ENCODE measurements at regions not wholly inside any gene's neighbourhood (a gene's known extent, or its start where the extent isn't known, plus 50 kb on each side); places are given as distances from the start of the nearest gene placed in this dataset.

- no peak for DNase-seq (ENCODE audit: low spot score)
Measured at GRCh38 chr2:147648471-147648870, 196.4 kb upstream of the ACVR2A start.

DNA sequence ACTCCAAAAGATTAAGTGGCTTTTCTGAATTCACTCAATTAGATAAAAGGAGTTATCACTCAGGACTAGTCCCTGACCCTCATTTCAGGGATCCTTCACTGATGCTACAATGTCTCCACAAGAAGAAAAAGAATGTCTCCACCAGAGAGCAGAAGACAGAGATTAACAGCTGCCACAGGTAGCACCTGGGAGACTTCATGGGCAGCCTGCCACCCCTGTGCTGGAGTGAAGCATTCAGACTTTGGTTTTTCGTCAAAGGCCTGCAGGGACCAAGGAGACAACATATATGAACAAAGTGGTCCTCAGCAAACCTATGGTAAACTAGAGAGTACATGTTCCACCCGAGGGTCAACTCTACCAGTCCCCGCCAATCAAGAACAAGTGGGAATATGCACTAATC lies 197.0 kb upstream of the ACVR2A start:
- DNase-seq (ENCODE audit: low spot score), result no peak

GRCh38 chr2:147646818-147647468 lies 197.9 kb upstream of the ACVR2A start:
- no peak for DNase-seq (ENCODE audit: low spot score)

DNA sequence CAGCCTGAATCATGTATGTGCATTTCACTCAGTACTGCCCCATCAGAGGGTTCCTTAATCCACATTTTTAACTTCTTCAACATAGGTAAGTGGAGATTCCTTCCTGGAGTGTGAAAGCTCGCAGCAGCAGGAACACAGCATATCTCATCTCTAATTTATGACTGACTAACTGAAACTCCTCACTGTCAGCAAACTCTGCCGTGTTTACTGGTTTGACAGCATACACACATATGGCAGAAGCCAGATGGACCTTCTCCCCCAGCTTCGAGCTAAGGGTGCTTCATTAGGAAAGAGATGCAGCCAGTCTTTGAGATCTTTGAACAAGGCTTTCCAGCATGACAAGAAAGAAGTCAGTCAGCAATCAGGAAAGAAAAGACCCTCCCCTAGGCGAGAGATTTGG lies 200.3 kb upstream of the ACVR2A start:
- DNase-seq (ENCODE audit: low spot score), result no peak

GRCh38 chr2:147642765-147643164 lies 202.1 kb upstream of the ACVR2A start:
- no peak for DNase-seq (ENCODE audit: low spot score)

- no peak for DNase-seq (ENCODE audit: low spot score)
Measured at GRCh38 chr2:147641651-147642050, 203.2 kb upstream of the ACVR2A start.

DNA sequence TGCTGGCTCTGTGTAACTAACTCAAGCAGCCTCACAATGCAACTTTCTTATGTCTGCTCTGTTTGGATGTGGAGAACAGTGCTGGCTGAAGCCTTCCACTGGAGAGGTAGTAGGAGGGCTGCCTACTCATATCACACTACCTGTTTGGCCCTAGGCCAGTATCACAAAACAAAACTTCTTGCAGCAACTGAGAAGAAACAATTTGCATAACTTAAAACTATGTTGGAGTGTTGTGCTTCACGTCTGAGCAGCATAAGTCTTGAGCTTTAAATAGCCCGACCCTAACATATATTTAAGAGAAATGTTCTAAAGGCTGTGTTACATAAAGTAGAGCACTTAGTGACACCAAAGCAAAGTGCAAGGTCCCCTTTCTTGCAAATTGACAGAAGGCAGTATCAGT lies 204.9 kb upstream of the ACVR2A start:
- DNase-seq (ENCODE audit: low spot score), result peak; percentile 18

DNA sequence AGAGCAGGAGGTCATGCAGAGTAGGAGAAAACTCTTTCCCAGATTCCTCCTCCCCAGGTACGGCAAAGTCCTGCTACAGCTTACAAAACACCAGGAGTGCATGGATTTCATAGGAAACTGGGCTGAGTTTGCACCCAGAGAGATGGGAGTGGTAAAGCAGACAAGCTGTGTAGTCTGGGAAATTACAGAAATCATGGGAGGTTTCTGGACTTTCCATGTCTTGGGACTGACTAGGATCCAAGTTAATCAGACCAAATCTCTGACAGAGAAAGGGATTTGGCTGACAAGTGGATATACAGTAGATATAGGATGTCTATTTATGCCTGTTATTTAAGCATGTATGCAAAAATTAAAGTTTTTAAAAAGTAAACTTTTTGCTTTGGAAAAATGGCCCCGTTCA lies 205.4 kb upstream of the ACVR2A start:
- no peak for DNase-seq (ENCODE audit: low spot score)

- no peak for DNase-seq (ENCODE audit: low spot score)
Measured at GRCh38 chr2:147636886-147637285, 207.9 kb upstream of the ACVR2A start.

DNA sequence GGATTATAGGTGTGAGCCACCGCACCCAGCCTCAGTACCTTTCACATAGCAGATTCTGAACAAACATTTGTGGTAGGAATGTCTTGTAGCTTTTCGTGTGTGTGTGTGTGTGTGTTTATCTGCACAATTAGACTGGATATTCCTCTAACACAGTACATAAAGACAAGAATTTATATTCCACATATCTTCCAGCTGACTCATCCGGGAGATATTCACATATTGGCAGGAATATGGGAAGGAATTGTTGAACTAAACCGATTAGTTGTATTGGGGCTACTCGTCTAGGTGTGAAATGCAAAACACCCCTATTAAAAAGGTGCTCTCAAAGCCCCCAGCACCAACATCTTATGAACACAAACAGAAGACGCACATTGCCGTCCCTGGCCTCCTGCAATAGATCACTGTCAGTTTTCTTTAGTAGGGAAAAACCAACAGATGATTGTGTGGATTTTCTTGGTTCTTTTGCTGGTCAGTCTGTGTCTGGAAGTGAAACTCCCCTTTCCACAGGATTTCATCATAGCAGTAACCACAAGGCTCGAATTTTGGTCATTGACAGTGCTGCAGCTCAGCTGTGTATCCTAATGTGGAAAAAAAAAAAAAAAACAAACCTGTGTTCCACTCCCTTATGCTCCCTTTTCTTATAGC lies 208.5 kb upstream of the ACVR2A start:
- no peak for DNase-seq (ENCODE audit: low spot score)

GRCh38 chr2:147634826-147635225 lies 210.0 kb upstream of the ACVR2A start:
- no peak for DNase-seq (ENCODE audit: low spot score)

DNA sequence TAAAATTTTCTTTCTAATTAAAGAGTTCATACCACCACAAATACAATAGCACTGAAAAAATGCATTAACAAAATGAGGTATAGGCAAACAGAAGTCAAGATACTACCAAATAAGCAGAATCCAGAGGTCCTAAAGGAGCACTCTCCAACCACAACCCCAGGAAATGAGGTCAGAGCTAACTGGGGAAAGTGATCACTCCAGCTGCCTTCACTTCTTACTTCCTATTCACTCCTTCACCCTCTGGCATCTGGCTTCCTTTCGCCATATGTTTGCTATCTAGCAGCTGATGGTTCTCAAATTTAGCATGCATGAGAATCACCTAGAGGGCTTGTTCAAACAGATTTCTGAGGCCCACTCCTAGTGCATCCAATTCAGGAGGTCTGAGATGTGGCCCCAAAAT lies 212.6 kb upstream of the ACVR2A start:
- no peak for DNase-seq (ENCODE audit: low spot score)

GRCh38 chr2:147631294-147631693 lies 213.5 kb upstream of the ACVR2A start:
- no peak for DNase-seq (ENCODE audit: low spot score)

GRCh38 chr2:147630585-147630984 lies 214.2 kb upstream of the ACVR2A start:
- DNase-seq (ENCODE audit: low spot score), result no peak

DNA sequence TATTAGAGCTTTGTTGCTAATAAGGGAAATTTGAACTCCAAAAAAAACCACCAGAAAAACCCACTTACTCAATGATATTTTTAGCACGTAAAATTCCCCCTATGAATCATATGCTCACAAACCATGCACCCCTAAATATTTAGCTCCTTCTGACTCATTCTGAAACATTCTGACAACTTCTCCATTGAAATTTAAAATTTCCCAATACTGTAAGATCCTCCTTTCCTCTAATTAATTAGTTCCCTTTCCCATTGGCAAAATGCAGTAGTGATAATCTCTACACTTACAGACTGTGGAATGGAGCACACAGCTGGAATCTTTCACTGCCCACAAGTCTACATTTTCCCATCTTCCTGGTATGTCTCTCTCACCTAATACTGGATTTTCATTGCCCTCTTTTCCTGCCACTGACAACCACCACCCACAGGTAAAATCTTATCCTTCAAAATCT lies 215.8 kb upstream of the ACVR2A start:
- DNase-seq (ENCODE audit: low spot score), result no peak

GRCh38 chr2:147623328-147623727 lies 221.5 kb upstream of the ACVR2A start:
- DNase-seq (ENCODE audit: low spot score), result no peak

- no peak for DNase-seq (ENCODE audit: low spot score)
Measured at GRCh38 chr2:147621656-147622197, 223.1 kb upstream of the ACVR2A start.

DNA sequence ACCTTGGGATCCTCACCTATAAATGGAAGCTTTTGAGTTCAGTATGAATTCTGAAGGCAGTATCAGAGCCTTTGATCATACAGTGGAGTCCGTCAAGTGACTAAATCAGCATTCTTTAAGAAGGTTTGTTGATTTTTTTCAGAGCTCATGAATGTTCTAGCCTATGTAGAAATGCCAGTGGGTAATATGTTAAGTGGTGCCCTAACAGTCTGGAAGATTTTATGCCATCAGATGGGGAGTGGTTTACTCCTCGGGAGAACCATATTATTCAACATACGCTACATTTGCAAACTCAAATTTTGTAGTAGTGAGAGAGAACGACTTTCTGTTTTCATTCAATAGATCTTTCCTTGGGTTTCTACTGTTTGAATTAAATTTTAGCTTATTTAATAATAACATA lies 225.0 kb upstream of the ACVR2A start:
- DNase-seq (ENCODE audit: low spot score), result no peak

- DNase-seq (ENCODE audit: low spot score), result no peak
Measured at GRCh38 chr2:147615726-147616125, 229.1 kb upstream of the ACVR2A start.

DNA sequence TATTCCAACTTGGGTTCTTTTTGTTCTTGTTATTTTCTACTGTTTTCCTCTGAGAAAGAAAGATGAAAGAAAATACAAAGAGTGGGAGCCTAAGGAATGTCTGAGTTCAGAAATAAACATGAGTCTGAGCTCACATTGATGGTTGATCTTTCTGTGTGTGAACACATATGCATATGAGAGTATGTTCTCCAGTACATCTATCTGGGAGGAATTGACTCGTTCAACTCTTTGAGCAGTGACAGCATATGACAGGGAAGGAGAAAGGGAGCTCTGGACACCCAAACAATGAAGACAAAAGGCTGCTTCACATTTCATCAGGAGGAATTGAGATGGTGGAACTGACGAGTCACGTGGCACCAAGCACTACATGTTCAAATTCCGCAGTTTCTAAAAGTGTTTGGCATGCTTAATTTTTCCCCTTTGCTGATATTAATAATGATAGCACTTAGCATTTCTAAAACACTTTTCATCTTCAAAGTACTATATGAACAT lies 229.8 kb upstream of the ACVR2A start:
- no peak for DNase-seq (ENCODE audit: low spot score)

- no peak for DNase-seq (ENCODE audit: low spot score)
Measured at GRCh38 chr2:147614471-147614870, 230.4 kb upstream of the ACVR2A start.

- DNase-seq (ENCODE audit: low spot score), result no peak
Measured at GRCh38 chr2:147610496-147611040, 234.3 kb upstream of the ACVR2A start.

GRCh38 chr2:147609301-147609700 lies 235.5 kb upstream of the ACVR2A start:
- no peak for DNase-seq (ENCODE audit: low spot score)
